ENCODE measurements at regions not wholly inside any gene's neighbourhood (a gene's known extent, or its start where the extent isn't known, plus 50 kb on each side); places are given as distances from the start of the nearest gene placed in this dataset.

DNA sequence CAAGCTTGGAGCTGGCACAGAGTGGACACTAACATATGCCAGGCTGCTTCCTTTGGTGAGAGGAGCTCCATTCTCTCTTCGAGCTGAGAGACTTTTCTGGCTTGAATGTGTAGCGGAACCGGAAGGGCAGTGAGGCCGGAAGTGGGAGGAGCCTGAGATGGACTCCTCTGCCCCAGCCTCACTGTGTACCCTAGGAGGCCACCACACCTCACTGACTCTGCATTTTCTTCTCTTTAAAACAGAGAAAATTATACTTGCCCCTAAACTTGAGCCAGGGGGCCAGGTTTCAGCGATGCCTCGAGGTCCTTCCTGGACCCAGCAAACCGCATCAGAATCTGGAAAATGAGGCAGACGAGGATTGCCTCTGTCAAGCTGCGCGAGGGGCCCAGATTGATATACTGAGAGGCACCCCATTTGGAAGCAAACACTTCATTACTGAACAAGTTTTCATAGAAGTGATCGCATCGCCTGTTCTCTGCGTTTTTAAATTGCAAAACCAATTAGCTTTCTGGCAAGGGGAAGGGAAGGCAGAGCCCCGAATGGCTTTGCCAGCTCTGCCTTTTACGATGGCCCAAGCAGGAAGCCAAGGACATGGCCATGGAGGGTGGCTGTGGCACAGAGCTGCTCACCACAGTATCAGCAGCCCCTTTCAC, 708.1 kb downstream of the PTPRU start:
- ChIA-PET POLR2A (no interaction called here), CTCF (interaction anchor here (0.6 to 0.7 kb wide), 2 partner anchors 12 to 1241 kb away, joined by 3 to 4 read pairs; no protein-coding TSS in a partner anchor)
- 64% methylated on average over 10 of the region's 15 CpGs for WGBS (ENCODE audit: missing lambda C conversion rate)
- Histone ChIP-seq H3K27ac (no peak overlapping the region), H3K4me1 (no peaks in the 10 kb centered on the region), H3K9me3 (no peaks in the 10 kb centered on the region), H3K4me3 (no peak overlapping the region), H3K4me2 (no peak overlapping the region)
- no peak for DNase-seq (ENCODE audit: low read depth in 1 of 2, low spot score in 1 of 2)
- ATAC-seq: no peak
- no peak for FAIRE-seq
- no peak for TF ChIP-seq TP53 (CRISPR knock-in tag; IDR thresholded peaks at IDR 0.05)
- no peak for TF ChIP-seq KDM5A (IDR thresholded peaks at IDR 0.05)
- TF ChIP-seq POLR2AphosphoS2 (conservative IDR thresholded peaks at IDR 0.05; ENCODE audit: low read length): no peak
- no peak for TF ChIP-seq ELK1 (IDR thresholded peaks at IDR 0.05; ENCODE audit: low read depth, low read length)
- TF ChIP-seq NFE2L2 (conservative IDR thresholded peaks at IDR 0.05; ENCODE audit: low read length): no peak
- no peak for TF ChIP-seq RARB (CRISPR knock-in tag; IDR thresholded peaks at IDR 0.05)
- TF ChIP-seq EHF (CRISPR knock-in tag; IDR thresholded peaks at IDR 0.05): no peak

DNA sequence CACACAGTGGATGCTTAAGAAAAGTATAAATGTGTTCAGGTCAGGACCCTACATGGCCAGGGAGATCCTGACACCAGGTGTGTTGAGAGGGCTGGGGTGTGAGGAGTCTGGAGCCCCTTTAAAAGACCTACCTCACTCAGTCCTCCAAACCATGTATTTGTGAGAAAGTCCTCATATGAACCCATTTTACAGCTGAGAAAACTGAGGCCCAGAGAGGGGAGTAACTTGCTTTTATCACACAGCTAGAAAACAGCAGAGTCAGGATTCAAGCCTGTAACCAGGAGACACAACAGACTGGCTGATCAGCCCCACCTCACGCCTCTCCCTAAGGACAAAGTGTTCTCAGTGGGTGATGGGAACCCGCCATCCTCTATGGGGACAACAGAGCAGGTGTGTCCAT, 706.7 kb downstream of the PTPRU start:
- 100% methylated on average over 1 of the region's 2 CpGs for WGBS (ENCODE audit: missing lambda C conversion rate)
- DNase-seq (ENCODE audit: low read depth in 1 of 2, low spot score in 1 of 2) (no peak), FAIRE-seq (no peak), ATAC-seq (no peak)
- Histone ChIP-seq H3K27ac (no peak overlapping the region), H3K9me3 (no peaks in the 10 kb centered on the region), H3K4me2 (no peak overlapping the region), H3K4me1 (no peaks in the 10 kb centered on the region), H3K4me3 (no peak overlapping the region)
- CTCF ChIA-PET: no interaction called here
- POLR2A ChIA-PET: no interaction called here
- TF ChIP-seq HEYL (CRISPR knock-in tag; IDR thresholded peaks at IDR 0.05): no peak
- TF ChIP-seq KDM5A (IDR thresholded peaks at IDR 0.05): no peak
- no peak for TF ChIP-seq PHF8 (IDR thresholded peaks at IDR 0.05; ENCODE audit: borderline replicate concordance, low read depth)
- TF ChIP-seq TP53 (CRISPR knock-in tag; IDR thresholded peaks at IDR 0.05): no peak
- TF ChIP-seq, protein P1, sequence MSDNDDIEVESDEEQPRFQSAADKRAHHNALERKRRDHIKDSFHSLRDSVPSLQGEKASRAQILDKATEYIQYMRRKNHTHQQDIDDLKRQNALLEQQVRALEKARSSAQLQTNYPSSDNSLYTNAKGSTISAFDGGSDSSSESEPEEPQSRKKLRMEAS (IDR thresholded peaks at IDR 0.05): no peak
- TF ChIP-seq RCOR1 (IDR thresholded peaks at IDR 0.05; ENCODE audit: low read depth, low read length): no peak
- no peak for TF ChIP-seq NR3C1 (IDR thresholded peaks at IDR 0.05)
- no peak for TF ChIP-seq HOXA7 (CRISPR knock-in tag; IDR thresholded peaks at IDR 0.05)

GRCh38 chr1:29939079-29939478, 702.8 kb downstream of the PTPRU start:
- ChIA-PET CTCF (no interaction called here), POLR2A (no interaction called here)
- no peaks in the 10 kb centered on the region for H3K4me1 ChIP-seq
- 15% methylated on average over 2 of the region's 2 CpGs for WGBS (ENCODE audit: missing lambda C conversion rate)
- no peak overlapping the region for H3K27ac ChIP-seq
- TF ChIP-seq, protein P1 (IDR thresholded peaks at IDR 0.05): no peak
- no peak overlapping the region for H3K4me2 ChIP-seq
- H3K4me3 ChIP-seq: no peak overlapping the region
- DNase-seq (ENCODE audit: low read depth in 1 of 2, low spot score in 1 of 2) (no peak), ATAC-seq (no peak), FAIRE-seq (no peak)
- H3K9me3 ChIP-seq: no peaks in the 10 kb centered on the region

DNA sequence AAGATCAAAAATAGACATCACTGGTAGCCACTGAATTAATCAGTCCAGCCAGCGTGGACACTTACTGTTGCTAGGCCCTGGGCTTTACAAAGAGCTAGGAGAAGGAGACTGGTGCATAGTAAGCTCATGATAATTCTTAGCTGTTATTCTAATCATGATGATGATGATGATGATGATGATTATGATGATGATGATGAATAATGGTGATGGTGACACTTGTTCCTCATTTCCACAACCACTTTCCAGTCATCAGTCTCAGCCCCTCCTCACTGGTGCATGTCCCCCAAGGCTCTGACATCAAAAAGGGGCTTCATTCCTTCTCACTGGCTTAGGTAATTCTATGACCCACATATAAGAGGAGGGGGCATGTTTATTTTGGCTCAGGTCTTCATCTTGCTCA, 701.0 kb downstream of the PTPRU start:
- CTCF ChIA-PET: interaction anchor here (0.6 kb wide), 1 partner anchor 1260 kb away, joined by 6 read pairs; no protein-coding TSS in a partner anchor
- ATAC-seq (no peak), DNase-seq (ENCODE audit: low read depth in 1 of 2, low spot score in 1 of 2) (no peak), FAIRE-seq (no peak)
- whole genome bisulfite sequencing (ENCODE audit: missing lambda C conversion rate): 70% methylated on average over 1 of the region's 1 CpG
- H3K4me3 ChIP-seq: no peak overlapping the region
- H3K9me3 ChIP-seq: no peaks in the 10 kb centered on the region
- 0 out of 3 replicates have a peak, but pooled peaks cover 8% of the 10 kb centered on the region for H3K4me1 ChIP-seq
- POLR2A ChIA-PET: no interaction called here
- no peak overlapping the region for H3K27ac ChIP-seq
- no peak overlapping the region for H3K4me2 ChIP-seq
- TF ChIP-seq CHD4 (IDR thresholded peaks at IDR 0.05; ENCODE audit: borderline replicate concordance) (no peak), CHD2 (IDR thresholded peaks at IDR 0.05; ENCODE audit: low read length, partially characterized antibody) (no peak), FOXS1 (CRISPR knock-in tag; IDR thresholded peaks at IDR 0.05) (no peak), KDM5A (IDR thresholded peaks at IDR 0.05) (no peak), RNF2 (IDR thresholded peaks at IDR 0.05; ENCODE audit: borderline replicate concordance, low read depth) (no peak), ELK1 (IDR thresholded peaks at IDR 0.05; ENCODE audit: low read depth, low read length) (no peak), HDAC2 (IDR thresholded peaks at IDR 0.05) (no peak), HOXA7 (CRISPR knock-in tag; IDR thresholded peaks at IDR 0.05) (no peak), SREBF2 (IDR thresholded peaks at IDR 0.05) (no peak), MAZ (IDR thresholded peaks at IDR 0.05; ENCODE audit: borderline replicate concordance, low read depth, low read length) (no peak), GATA3 (IDR thresholded peaks at IDR 0.05; ENCODE audit: borderline replicate concordance) (no peak), EP300 (IDR thresholded peaks at IDR 0.05) (no peak), CEBPB (IDR thresholded peaks at IDR 0.05) (no peak)
- TF ChIP-seq, protein P2, sequence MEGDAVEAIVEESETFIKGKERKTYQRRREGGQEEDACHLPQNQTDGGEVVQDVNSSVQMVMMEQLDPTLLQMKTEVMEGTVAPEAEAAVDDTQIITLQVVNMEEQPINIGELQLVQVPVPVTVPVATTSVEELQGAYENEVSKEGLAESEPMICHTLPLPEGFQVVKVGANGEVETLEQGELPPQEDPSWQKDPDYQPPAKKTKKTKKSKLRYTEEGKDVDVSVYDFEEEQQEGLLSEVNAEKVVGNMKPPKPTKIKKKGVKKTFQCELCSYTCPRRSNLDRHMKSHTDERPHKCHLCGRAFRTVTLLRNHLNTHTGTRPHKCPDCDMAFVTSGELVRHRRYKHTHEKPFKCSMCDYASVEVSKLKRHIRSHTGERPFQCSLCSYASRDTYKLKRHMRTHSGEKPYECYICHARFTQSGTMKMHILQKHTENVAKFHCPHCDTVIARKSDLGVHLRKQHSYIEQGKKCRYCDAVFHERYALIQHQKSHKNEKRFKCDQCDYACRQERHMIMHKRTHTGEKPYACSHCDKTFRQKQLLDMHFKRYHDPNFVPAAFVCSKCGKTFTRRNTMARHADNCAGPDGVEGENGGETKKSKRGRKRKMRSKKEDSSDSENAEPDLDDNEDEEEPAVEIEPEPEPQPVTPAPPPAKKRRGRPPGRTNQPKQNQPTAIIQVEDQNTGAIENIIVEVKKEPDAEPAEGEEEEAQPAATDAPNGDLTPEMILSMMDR (IDR thresholded peaks at IDR 0.05): no peak
- TF ChIP-seq, protein P3, sequence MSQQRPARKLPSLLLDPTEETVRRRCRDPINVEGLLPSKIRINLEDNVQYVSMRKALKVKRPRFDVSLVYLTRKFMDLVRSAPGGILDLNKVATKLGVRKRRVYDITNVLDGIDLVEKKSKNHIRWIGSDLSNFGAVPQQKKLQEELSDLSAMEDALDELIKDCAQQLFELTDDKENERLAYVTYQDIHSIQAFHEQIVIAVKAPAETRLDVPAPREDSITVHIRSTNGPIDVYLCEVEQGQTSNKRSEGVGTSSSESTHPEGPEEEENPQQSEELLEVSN (IDR thresholded peaks at IDR 0.05; ENCODE audit: borderline replicate concordance, low read depth): no peak
